GM04503 (cell line): ENCODE measurements at regions not wholly inside any gene's neighbourhood (a gene's known extent, or its start where the extent isn't known, plus 50 kb on each side); places are given as distances from the start of the nearest gene placed in this dataset.

Experiments used
- DNase-seq: peaks from one replicate; pipeline ENCODE4 v3.0.0-alpha.2; 2012; ENCODE audit warnings: low read depth

- DNase-seq = no peak
These were observed 1957.7 kb upstream of the CELF4 start for GRCh38 chr18:39523281-39523680.

- no peak for DNase-seq
These were observed 1955.6 kb upstream of the CELF4 start for GRCh38 chr18:39521164-39521563.

GRCh38 chr18:39519741-39520140, 1954.1 kb upstream of the CELF4 start:
- no peak for DNase-seq

GRCh38 chr18:39515299-39515698, 1949.7 kb upstream of the CELF4 start:
- DNase-seq = no peak

GRCh38 chr18:39513186-39513585, 1947.6 kb upstream of the CELF4 start:
- no peak for DNase-seq

GRCh38 chr18:39506581-39507330, 1941.2 kb upstream of the CELF4 start:
- DNase-seq = no peak

- no peak for DNase-seq
These were observed 1934.7 kb upstream of the CELF4 start for GRCh38 chr18:39500306-39500705.

GRCh38 chr18:39497821-39498220, 1932.2 kb upstream of the CELF4 start:
- no peak for DNase-seq

GRCh38 chr18:39496986-39497385, 1931.4 kb upstream of the CELF4 start:
- DNase-seq = no peak

- no peak for DNase-seq
These were observed 1928.8 kb upstream of the CELF4 start for GRCh38 chr18:39494211-39494896.

- DNase-seq = no peak
These were observed 1925.8 kb upstream of the CELF4 start for GRCh38 chr18:39491408-39491807.

- DNase-seq = no peak
These were observed 1923.8 kb upstream of the CELF4 start for GRCh38 chr18:39489431-39489830.

- no peak for DNase-seq
These were observed 1922.3 kb upstream of the CELF4 start for GRCh38 chr18:39487932-39488331.

GRCh38 chr18:39486268-39486667, 1920.7 kb upstream of the CELF4 start:
- no peak for DNase-seq

GRCh38 chr18:39485696-39486095, 1920.1 kb upstream of the CELF4 start:
- DNase-seq = no peak

GRCh38 chr18:39481281-39481680, 1915.7 kb upstream of the CELF4 start:
- no peak for DNase-seq

GRCh38 chr18:39480494-39481195, 1915.0 kb upstream of the CELF4 start:
- DNase-seq = no peak

GRCh38 chr18:39464006-39464405, 1898.4 kb upstream of the CELF4 start:
- no peak for DNase-seq

- no peak for DNase-seq
These were observed 1896.8 kb upstream of the CELF4 start for GRCh38 chr18:39462436-39462835.

- no peak for DNase-seq
These were observed 1894.5 kb upstream of the CELF4 start for GRCh38 chr18:39460136-39460535.

- no peak for DNase-seq
These were observed 1889.7 kb upstream of the CELF4 start for GRCh38 chr18:39455285-39455684.

GRCh38 chr18:39454866-39455265, 1889.3 kb upstream of the CELF4 start:
- no peak for DNase-seq

GRCh38 chr18:39453882-39454281, 1888.3 kb upstream of the CELF4 start:
- DNase-seq = no peak
